ENCODE measurements at regions not wholly inside any gene's neighbourhood (a gene's known extent, or its start where the extent isn't known, plus 50 kb on each side); places are given as distances from the start of the nearest gene placed in this dataset.

DNA sequence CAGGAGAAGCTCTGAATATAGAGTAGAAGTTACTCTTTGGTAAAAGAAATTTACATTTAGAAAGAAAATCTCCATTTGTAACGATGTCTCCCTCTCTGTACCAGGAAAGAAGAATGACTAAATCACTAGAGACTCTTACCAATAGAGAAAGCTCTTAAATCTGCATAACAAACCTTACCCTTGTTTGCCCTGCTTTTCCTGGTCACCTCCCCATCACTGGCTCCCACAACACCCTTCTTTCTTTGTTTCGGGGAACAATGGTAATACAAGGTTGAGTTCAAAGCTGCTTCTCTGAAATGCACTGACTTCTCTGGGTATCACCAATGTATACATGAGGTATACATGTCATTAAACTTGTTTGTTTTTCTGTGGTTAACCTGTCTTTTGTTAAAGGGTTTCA, 351.1 kb upstream of the FLRT2 start:
- H3K27me3 ChIP-seq (ENCODE audit: control insufficient read depth, insufficient read depth, low read length) = no peaks in the 10 kb centered on the region
- ATAC-seq = no peak
- 60% methylated on average over 1 of the region's 2 CpGs for WGBS (ENCODE audit: insufficient coverage)
- Mint-ChIP-seq H3K27me3 (ENCODE audit: low read depth in 2 of 2) (no peaks in the 10 kb centered on the region), H3K4me3 (no peak overlapping the region), H3K27ac (no peak overlapping the region), H3K36me3 (no peaks in the 10 kb centered on the region), H3K4me1 (no peaks in the 10 kb centered on the region), H3K9me3 (peaks cover 0 to 2% of the 10 kb centered on the region in 2 donors)
- no peaks in the 10 kb centered on the region for H3K36me3 ChIP-seq (ENCODE audit: control insufficient read depth, insufficient read depth, low read length)
- TF ChIP-seq, protein P1, sequence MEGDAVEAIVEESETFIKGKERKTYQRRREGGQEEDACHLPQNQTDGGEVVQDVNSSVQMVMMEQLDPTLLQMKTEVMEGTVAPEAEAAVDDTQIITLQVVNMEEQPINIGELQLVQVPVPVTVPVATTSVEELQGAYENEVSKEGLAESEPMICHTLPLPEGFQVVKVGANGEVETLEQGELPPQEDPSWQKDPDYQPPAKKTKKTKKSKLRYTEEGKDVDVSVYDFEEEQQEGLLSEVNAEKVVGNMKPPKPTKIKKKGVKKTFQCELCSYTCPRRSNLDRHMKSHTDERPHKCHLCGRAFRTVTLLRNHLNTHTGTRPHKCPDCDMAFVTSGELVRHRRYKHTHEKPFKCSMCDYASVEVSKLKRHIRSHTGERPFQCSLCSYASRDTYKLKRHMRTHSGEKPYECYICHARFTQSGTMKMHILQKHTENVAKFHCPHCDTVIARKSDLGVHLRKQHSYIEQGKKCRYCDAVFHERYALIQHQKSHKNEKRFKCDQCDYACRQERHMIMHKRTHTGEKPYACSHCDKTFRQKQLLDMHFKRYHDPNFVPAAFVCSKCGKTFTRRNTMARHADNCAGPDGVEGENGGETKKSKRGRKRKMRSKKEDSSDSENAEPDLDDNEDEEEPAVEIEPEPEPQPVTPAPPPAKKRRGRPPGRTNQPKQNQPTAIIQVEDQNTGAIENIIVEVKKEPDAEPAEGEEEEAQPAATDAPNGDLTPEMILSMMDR (IDR thresholded peaks at IDR 0.05) = no peak
- peaks cover 7% of the 10 kb centered on the region for H3K9me3 ChIP-seq (ENCODE audit: control insufficient read depth, insufficient read depth, low read length)
- no peak for DNase-seq
- H3K4me1 ChIP-seq (ENCODE audit: control insufficient read depth, insufficient read depth, low read length) = no peaks in the 10 kb centered on the region
- no peak overlapping the region for H3K27ac ChIP-seq (ENCODE audit: low read length)
- no peak overlapping the region for H3K4me3 ChIP-seq (ENCODE audit: low read length)
- intact Hi-C loops (cut with micrococcal nuclease) = no loop called here

DNA sequence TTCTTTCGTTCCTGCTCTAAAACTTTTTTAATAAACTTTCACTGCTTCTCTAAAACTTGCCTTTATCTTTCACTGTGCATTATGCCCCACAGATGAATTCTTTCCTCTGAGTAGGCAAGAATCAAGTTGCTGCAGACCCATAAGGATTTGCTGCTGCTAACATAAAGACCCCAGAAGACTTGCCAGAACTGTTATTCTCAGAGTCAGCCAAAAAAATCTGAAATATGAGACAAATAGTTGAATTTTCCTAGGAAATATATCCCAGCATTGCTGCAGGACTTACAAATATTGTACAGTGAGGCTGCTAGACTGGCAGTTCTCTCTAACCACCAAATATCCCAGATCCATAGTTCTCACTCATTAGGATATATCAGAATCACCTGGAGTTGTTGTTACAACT, 349.1 kb upstream of the FLRT2 start:
- no peaks in the 10 kb centered on the region for H3K27me3 ChIP-seq (ENCODE audit: control insufficient read depth, insufficient read depth, low read length)
- DNase-seq = no peak
- Mint-ChIP-seq H3K27ac (no peak overlapping the region), H3K4me3 (no peak overlapping the region), H3K4me1 (no peaks in the 10 kb centered on the region), H3K36me3 (no peaks in the 10 kb centered on the region), H3K9me3 (peaks cover 0 to 2% of the 10 kb centered on the region in 2 donors), H3K27me3 (ENCODE audit: low read depth in 2 of 2) (no peaks in the 10 kb centered on the region)
- WGBS (ENCODE audit: insufficient coverage) = 89% methylated on average over 1 of the region's 1 CpG
- intact Hi-C loops (cut with micrococcal nuclease) = no loop called here
- no peak overlapping the region for H3K27ac ChIP-seq (ENCODE audit: low read length)
- no peak overlapping the region for H3K4me3 ChIP-seq (ENCODE audit: low read length)
- ATAC-seq = no peak
- TF ChIP-seq, protein P1 (IDR thresholded peaks at IDR 0.05) = no peak
- no peaks in the 10 kb centered on the region for H3K4me1 ChIP-seq (ENCODE audit: control insufficient read depth, insufficient read depth, low read length)
- H3K36me3 ChIP-seq (ENCODE audit: control insufficient read depth, insufficient read depth, low read length) = no peaks in the 10 kb centered on the region
- peaks cover 7% of the 10 kb centered on the region for H3K9me3 ChIP-seq (ENCODE audit: control insufficient read depth, insufficient read depth, low read length)

DNA sequence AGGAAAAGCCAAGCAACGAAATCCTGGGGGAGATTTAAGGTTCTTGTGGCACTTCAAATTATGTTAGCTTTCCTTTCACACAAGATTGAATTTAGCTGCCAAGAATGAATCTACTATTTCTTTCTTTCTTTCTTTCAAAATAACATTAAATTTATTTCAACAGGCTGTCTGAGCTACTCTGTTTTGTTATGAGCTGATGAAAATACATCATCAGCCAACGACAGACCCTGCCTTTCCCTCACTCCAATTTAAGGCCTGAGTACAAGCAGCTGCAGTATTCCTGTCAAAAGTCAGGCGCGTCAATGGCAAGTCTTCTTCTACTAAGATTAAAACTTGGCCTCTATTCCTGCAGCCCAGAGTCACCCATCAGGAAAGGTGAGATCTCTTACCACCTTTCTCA, 347.7 kb upstream of the FLRT2 start:
- Histone ChIP-seq H3K4me1 (ENCODE audit: control insufficient read depth, insufficient read depth, low read length) (no peaks in the 10 kb centered on the region), H3K9me3 (ENCODE audit: control insufficient read depth, insufficient read depth, low read length) (peaks cover 7% of the 10 kb centered on the region), H3K27ac (ENCODE audit: low read length) (no peak overlapping the region), H3K27me3 (ENCODE audit: control insufficient read depth, insufficient read depth, low read length) (no peaks in the 10 kb centered on the region), H3K4me3 (ENCODE audit: low read length) (no peak overlapping the region), H3K36me3 (ENCODE audit: control insufficient read depth, insufficient read depth, low read length) (no peaks in the 10 kb centered on the region)
- 83% methylated on average over 4 of the region's 4 CpGs for WGBS (ENCODE audit: insufficient coverage)
- intact Hi-C loops (cut with micrococcal nuclease) = no loop called here
- Mint-ChIP-seq H3K9me3 (peaks cover 0 to 2% of the 10 kb centered on the region in 2 donors), H3K27ac (no peak overlapping the region), H3K4me3 (no peak overlapping the region), H3K36me3 (no peaks in the 10 kb centered on the region), H3K4me1 (no peaks in the 10 kb centered on the region), H3K27me3 (ENCODE audit: low read depth in 2 of 2) (no peaks in the 10 kb centered on the region)
- no peak for ATAC-seq
- TF ChIP-seq, protein P1 (IDR thresholded peaks at IDR 0.05) = no peak
- no peak for DNase-seq

DNA sequence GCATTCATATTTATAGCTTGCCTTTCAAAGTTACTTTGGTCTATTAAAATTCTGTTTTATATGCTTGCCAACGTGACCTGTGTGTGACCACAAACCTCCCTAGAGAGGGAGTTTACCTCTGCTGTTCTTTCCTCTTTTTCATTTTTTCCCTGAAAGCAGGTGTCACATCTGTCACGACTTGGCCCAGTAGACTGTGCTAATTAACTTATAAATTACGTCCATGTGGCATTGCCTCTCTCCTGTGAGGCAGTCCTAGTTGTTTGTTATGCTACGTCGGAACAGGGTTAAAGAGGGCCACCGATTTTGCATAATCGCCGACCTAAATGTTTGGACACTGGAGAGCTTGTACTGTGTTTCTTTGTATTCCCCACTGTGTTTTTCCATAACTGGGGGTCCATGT, 343.9 kb upstream of the FLRT2 start:
- Histone ChIP-seq H3K4me3 (ENCODE audit: low read length) (no peak overlapping the region), H3K9me3 (ENCODE audit: control insufficient read depth, insufficient read depth, low read length) (no peaks in the 10 kb centered on the region), H3K36me3 (ENCODE audit: control insufficient read depth, insufficient read depth, low read length) (no peaks in the 10 kb centered on the region), H3K27me3 (ENCODE audit: control insufficient read depth, insufficient read depth, low read length) (no peaks in the 10 kb centered on the region), H3K27ac (ENCODE audit: low read length) (no peak overlapping the region), H3K4me1 (ENCODE audit: control insufficient read depth, insufficient read depth, low read length) (no peaks in the 10 kb centered on the region)
- H3K36me3 Mint-ChIP-seq = no peaks in the 10 kb centered on the region
- H3K4me3 Mint-ChIP-seq = no peak overlapping the region
- intact Hi-C loops (cut with micrococcal nuclease) = no loop called here
- H3K27ac Mint-ChIP-seq = no peak overlapping the region
- H3K4me1 Mint-ChIP-seq = no peaks in the 10 kb centered on the region
- no peaks in the 10 kb centered on the region for H3K9me3 Mint-ChIP-seq
- DNase-seq (no peak), ATAC-seq (no peak)
- 68% methylated on average over 8 of the region's 8 CpGs for WGBS (ENCODE audit: insufficient coverage)
- TF ChIP-seq, protein P1 (IDR thresholded peaks at IDR 0.05) = no peak
- H3K27me3 Mint-ChIP-seq (ENCODE audit: low read depth in 2 of 2) = no peaks in the 10 kb centered on the region

Data from natural killer cell (primary cell).